GM12875 (cell line): ENCODE measurements at regions not wholly inside any gene's neighbourhood (a gene's known extent, or its start where the extent isn't known, plus 50 kb on each side); places are given as distances from the start of the nearest gene placed in this dataset.

Experiments
- H3K4me3 ChIP-seq: one replicate; pipeline ENCODE4 v1.5.1; 2011; ENCODE audit warnings: low read depth, low read length, control low read depth
- TF ChIP-seq, protein P1 (sequence below): IDR thresholded peaks from 2 replicates; pipeline ENCODE4 v1.5.1; 2011; ENCODE audit warnings: low read depth, mild to moderate bottlenecking, control low read depth, inconsistent platforms, low read length, moderate library complexity, borderline replicate concordance; ENCODE audit not compliant: insufficient read depth

DNA sequence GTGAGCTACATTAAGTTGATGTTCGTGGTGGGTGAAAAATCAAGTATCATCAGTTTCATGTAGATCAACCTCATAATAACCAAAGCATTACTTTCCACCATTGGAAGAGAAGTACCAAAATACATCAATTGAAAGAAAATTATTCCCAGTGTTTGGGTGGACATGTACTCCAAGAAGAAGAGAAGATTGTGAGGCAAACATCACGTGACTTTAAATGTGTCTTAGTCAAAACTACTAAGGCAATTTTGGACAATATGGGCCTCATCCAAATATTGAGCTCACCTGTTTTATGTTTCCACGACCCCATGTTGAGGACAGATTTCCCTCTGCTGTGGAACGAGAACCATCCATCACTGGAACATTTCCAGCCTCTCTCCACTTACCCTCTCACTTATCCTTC, 303.0 kb upstream of the LMCD1 start:
- TF ChIP-seq, protein P1, sequence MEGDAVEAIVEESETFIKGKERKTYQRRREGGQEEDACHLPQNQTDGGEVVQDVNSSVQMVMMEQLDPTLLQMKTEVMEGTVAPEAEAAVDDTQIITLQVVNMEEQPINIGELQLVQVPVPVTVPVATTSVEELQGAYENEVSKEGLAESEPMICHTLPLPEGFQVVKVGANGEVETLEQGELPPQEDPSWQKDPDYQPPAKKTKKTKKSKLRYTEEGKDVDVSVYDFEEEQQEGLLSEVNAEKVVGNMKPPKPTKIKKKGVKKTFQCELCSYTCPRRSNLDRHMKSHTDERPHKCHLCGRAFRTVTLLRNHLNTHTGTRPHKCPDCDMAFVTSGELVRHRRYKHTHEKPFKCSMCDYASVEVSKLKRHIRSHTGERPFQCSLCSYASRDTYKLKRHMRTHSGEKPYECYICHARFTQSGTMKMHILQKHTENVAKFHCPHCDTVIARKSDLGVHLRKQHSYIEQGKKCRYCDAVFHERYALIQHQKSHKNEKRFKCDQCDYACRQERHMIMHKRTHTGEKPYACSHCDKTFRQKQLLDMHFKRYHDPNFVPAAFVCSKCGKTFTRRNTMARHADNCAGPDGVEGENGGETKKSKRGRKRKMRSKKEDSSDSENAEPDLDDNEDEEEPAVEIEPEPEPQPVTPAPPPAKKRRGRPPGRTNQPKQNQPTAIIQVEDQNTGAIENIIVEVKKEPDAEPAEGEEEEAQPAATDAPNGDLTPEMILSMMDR = no peak
- H3K4me3 ChIP-seq = no peak overlapping the region

DNA sequence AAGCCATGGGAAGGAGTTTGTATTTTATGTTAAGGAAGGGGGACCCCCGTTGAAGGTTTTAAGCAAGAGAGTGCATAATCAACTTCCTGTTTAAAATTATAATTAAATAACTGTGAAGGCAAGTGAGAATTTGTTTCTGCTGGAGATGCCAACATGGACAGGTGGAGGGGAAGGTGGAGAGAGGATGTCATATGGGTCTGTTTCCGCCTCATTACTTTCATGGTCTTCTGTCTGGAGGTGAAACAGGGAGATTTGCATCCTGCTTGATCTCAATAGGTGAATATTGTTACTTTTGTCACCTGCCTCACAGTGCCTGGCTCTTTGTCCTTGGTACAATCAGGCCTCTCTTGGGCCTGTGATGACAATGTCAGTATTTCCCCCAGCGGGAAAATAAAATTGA, 300.6 kb upstream of the LMCD1 start:
- TF ChIP-seq, protein P1 = no peak
- no peak overlapping the region for H3K4me3 ChIP-seq

DNA sequence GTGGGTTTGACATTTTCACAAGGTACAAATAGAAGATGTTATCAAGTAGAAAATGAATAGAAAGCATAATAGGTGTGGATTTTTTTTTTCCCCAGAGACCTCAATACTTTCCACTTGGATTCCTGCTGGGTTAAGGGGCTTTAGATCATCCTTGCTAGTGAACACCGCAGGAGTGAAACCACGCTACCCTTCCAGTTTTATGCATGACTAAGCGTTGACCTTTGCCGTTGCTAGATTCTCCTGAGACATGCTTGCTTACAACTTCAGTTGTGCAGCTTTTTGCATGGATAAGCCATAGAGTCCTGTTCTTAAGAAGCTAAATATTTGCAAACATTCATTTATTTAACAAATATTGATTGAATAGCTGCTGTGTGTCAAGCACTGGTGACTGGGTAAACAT, 299.7 kb upstream of the LMCD1 start:
- no peak overlapping the region for H3K4me3 ChIP-seq
- TF ChIP-seq, protein P1 = no peak

DNA sequence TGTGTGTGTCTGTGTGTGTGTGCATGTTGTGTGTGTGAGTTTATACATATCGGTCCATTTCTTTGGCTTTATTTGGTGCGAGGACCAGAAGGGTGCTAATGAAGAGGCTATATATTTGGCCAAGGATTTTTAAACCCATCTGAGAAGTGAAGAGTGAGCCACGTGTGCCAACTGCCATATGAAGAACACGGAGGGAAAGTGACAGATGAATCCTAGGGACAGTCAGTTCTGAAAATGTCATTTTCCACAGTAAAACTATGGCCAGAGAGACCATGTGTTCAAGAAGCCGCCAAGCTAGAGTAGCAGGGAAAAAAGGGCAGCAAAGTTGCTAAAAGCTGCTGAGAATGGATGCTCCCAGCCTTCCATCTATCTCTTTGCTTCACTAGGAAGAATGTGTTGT, 297.3 kb upstream of the LMCD1 start:
- no peak overlapping the region for H3K4me3 ChIP-seq

DNA sequence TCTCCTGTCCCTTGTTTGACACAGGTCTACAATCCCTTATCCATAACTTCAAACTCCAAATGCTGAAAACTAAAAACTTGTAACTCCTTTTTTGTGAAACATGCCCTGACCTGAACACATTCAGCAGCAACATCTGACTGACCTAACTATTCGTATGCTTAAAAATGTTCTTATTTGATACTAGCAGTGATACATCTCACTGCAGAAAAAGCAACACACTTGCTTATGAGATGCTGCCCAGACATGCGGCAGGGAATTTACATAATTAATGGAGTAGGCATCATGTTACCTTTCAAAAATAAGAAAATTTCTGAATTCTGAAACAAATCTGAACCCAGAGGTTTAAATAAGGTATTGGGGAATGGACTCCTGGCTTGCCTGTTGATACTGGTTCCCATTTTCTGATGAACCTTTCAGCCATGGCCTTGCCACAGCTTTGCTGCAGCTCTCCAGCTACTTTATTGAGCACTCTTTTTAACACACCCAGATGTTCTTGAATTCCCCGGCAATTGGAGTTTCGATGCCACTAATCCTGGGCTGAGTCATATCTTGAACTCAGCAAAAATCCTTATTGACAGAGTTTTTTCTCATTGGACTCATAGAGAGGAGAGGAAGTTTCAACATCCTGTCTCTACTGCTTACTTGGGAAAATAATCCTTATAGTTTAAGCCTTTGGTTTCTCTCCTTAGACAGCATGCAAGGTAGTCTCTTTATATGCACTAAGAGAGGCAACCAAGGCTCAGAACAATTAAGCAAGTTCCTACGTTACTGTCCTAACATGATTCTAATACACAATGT, 296.6 kb upstream of the LMCD1 start:
- TF ChIP-seq, protein P1 = no peak
- H3K4me3 ChIP-seq = no peak overlapping the region

More for the DNA sequence above, 297.3 kb upstream of the LMCD1 start:
- TF ChIP-seq, protein P1 = no peak

DNA sequence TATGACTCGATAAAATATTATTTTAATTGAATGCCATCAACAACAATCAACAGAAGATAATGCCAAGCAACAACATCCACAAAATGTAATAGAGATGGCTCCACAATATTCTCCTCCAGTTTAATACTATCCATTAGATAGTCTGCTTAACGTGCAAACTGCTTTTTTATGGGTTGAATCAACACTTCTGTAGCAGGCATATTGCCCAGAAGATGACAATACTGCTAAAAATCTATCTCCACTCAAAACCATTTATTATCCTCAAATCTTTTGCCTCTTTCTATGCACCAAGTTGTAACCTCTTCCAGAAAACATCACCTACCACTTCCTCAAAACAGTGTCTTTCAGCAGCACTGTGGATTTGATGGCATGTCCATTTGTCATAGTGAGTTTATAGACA, 295.7 kb upstream of the LMCD1 start:
- no peak overlapping the region for H3K4me3 ChIP-seq
- TF ChIP-seq, protein P1 = no peak

DNA sequence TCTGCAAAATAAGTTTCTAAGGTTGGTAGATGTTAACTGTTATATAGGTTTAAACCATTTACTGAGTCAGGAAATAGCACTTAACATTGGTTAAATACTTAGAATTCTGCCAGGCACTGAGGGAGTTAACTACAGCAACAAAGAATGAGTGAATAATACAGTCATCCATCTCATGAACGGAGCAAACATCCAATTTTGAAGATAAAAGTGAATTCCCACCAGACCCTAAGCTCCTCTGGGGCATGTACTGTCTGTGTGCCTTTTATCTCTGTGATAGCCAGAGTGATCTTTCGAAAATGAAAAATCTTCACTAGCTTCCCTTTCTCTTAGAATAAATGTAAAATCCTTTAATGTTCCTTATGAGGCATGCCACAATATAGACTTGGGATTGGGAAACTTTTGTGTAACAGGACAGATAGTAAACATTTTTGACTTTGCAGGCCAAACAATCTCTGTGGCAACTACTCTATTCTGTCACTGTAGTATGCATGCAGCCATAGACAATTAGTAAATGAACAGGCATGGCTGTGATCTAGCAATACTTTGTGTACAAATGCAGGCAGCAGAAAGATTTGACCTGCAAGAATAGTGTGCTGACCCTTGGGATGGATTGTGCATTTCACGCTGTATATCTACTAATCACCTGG, 294.5 kb upstream of the LMCD1 start:
- no peak overlapping the region for H3K4me3 ChIP-seq
- TF ChIP-seq, protein P1 = no peak
